Transverse colon (tissue), 4 donors: ENCODE measurements at regions not wholly inside any gene's neighbourhood (a gene's known extent, or its start where the extent isn't known, plus 50 kb on each side); places are given as distances from the start of the nearest gene placed in this dataset.

Source experiments
- POLR2AphosphoS5 ChIP-seq, 3 donors: sonication (generic); formaldehyde crosslinking; IDR thresholded peaks; one replicate each; pipeline ENCODE4 v1.6.1; 2016; ENCODE audit warnings: antibody characterized with exemption in 3 of 3
- TF ChIP-seq, protein P1 (sequence below), 5 experiments: fragments of 200-600 bp in 3 of 5; fragments of 450-650 bp in 2 of 5; sonication (generic) in 3 of 5; IDR thresholded peaks; 1 replicate in 2 of 5; 2 replicates in 3 of 5; pipeline ENCODE4 v1.5.1; 2016 to 2017; ENCODE audit warnings: antibody characterized with exemption in 5 of 5, inconsistent platforms in 3 of 5, mild to moderate bottlenecking in 2 of 5, moderate library complexity in 1 of 5

DNA sequence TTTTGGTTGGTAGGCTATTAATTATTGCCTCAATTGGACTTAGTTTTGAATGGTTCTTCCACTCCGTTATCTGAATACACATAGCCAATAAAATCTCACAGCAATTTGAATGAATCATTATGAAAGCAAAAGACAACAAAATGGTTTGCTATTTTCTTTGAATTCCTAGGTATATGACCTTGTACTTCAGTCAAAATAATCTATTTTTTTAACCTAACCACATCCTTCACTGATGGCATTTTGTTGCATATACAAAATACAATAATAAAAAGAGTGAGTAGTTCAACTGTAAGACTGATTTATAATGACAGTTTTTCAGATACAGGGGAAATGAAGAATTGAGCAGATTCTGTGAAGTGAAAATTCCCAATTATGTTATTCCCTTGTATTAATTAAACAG lies 433.1 kb downstream of the HTR7 start:
- TF ChIP-seq, protein P1, sequence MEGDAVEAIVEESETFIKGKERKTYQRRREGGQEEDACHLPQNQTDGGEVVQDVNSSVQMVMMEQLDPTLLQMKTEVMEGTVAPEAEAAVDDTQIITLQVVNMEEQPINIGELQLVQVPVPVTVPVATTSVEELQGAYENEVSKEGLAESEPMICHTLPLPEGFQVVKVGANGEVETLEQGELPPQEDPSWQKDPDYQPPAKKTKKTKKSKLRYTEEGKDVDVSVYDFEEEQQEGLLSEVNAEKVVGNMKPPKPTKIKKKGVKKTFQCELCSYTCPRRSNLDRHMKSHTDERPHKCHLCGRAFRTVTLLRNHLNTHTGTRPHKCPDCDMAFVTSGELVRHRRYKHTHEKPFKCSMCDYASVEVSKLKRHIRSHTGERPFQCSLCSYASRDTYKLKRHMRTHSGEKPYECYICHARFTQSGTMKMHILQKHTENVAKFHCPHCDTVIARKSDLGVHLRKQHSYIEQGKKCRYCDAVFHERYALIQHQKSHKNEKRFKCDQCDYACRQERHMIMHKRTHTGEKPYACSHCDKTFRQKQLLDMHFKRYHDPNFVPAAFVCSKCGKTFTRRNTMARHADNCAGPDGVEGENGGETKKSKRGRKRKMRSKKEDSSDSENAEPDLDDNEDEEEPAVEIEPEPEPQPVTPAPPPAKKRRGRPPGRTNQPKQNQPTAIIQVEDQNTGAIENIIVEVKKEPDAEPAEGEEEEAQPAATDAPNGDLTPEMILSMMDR (IDR thresholded peaks at IDR 0.05) = no peak
- no peak for TF ChIP-seq POLR2AphosphoS5 (IDR thresholded peaks at IDR 0.05)
